ENCODE measurements at regions not wholly inside any gene's neighbourhood (a gene's known extent, or its start where the extent isn't known, plus 50 kb on each side); places are given as distances from the start of the nearest gene placed in this dataset.

DNA sequence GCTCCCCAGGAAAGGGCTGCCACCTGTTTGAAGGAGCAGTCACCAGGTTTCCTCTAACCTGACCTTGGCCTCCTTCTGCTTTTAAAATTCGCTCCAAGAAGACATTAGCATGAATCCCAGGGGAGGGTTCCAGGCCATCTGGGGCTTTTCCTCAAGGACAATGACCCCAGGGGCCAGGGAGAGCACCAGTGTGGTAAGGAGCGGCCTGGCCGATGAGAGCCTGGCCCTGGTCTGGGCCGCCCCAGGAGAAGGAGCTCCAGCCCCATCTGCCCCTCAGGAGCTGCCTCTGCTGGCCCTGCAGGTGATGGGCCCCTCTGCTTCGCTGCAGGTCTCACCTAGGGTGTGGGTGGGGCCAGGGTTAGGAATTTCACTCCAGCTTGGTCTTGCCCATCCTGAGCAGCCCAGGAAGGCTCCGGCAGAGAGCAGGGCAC lies 209.2 kb upstream of the TNRC6C start:
- H3K27me3 Mint-ChIP-seq (ENCODE audit: unreplicated experiment): peaks cover 3% of the 10 kb centered on the region
- H3K27ac Mint-ChIP-seq (ENCODE audit: unreplicated experiment): no peak overlapping the region
- TF ChIP-seq, protein P1, sequence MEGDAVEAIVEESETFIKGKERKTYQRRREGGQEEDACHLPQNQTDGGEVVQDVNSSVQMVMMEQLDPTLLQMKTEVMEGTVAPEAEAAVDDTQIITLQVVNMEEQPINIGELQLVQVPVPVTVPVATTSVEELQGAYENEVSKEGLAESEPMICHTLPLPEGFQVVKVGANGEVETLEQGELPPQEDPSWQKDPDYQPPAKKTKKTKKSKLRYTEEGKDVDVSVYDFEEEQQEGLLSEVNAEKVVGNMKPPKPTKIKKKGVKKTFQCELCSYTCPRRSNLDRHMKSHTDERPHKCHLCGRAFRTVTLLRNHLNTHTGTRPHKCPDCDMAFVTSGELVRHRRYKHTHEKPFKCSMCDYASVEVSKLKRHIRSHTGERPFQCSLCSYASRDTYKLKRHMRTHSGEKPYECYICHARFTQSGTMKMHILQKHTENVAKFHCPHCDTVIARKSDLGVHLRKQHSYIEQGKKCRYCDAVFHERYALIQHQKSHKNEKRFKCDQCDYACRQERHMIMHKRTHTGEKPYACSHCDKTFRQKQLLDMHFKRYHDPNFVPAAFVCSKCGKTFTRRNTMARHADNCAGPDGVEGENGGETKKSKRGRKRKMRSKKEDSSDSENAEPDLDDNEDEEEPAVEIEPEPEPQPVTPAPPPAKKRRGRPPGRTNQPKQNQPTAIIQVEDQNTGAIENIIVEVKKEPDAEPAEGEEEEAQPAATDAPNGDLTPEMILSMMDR (IDR thresholded peaks at IDR 0.05; ENCODE audit: unreplicated experiment): no peak
- H3K36me3 Mint-ChIP-seq (ENCODE audit: low read depth, unreplicated experiment): no peaks in the 10 kb centered on the region
- H3K9me3 Mint-ChIP-seq (ENCODE audit: unreplicated experiment): no peaks in the 10 kb centered on the region
- H3K4me1 Mint-ChIP-seq (ENCODE audit: unreplicated experiment): no peaks in the 10 kb centered on the region
- H3K4me3 Mint-ChIP-seq (ENCODE audit: unreplicated experiment): no peak overlapping the region
- no peak for DNase-seq (ENCODE audit: low spot score)

- Mint-ChIP-seq H3K27me3 (ENCODE audit: unreplicated experiment) (peaks cover 2% of the 10 kb centered on the region), H3K9me3 (ENCODE audit: unreplicated experiment) (no peaks in the 10 kb centered on the region), H3K27ac (ENCODE audit: unreplicated experiment) (no peak overlapping the region), H3K4me1 (ENCODE audit: unreplicated experiment) (no peaks in the 10 kb centered on the region), H3K4me3 (ENCODE audit: unreplicated experiment) (no peak overlapping the region), H3K36me3 (ENCODE audit: low read depth, unreplicated experiment) (no peaks in the 10 kb centered on the region)
- TF ChIP-seq, protein P1 (IDR thresholded peaks at IDR 0.05; ENCODE audit: unreplicated experiment): no peak
- DNase-seq (ENCODE audit: low spot score): no peak
Measured at GRCh38 chr17:77749989-77750388, 208.5 kb upstream of the TNRC6C start.

- DNase-seq (ENCODE audit: low spot score): no peak
Measured at GRCh38 chr17:77750427-77751043, 208.0 kb upstream of the TNRC6C start.

DNA sequence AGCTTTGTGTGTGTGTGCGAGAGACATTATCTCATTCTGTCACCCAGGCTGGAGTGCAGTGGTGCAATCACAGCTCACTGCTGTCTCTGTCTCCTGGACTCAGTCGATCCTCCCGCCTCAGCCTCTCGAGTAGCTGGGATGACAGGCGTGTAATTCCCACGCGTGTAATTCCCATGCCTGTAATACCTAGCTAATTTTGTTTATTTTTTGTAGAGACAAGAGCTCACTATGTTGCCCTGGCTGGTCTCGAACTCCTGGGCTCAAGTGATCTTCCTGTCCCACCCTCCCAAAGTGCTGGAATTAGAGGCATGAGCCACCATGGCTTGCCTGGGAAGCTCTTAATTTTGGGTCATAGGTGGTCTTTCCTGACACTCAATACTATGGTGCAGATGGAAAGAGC lies 205.3 kb upstream of the TNRC6C start:
- TF ChIP-seq, protein P1 (IDR thresholded peaks at IDR 0.05; ENCODE audit: unreplicated experiment): no peak
- Mint-ChIP-seq H3K4me3 (ENCODE audit: unreplicated experiment) (no peak overlapping the region), H3K27me3 (ENCODE audit: unreplicated experiment) (peaks cover 1% of the 10 kb centered on the region), H3K36me3 (ENCODE audit: low read depth, unreplicated experiment) (no peaks in the 10 kb centered on the region), H3K27ac (ENCODE audit: unreplicated experiment) (no peak overlapping the region), H3K9me3 (ENCODE audit: unreplicated experiment) (no peaks in the 10 kb centered on the region), H3K4me1 (ENCODE audit: unreplicated experiment) (no peaks in the 10 kb centered on the region)
- no peak for DNase-seq (ENCODE audit: low spot score)

More at GRCh38 chr17:77750427-77751043, 208.0 kb upstream of the TNRC6C start:
- TF ChIP-seq, protein P1 (IDR thresholded peaks at IDR 0.05; ENCODE audit: unreplicated experiment): no peak
- H3K36me3 Mint-ChIP-seq (ENCODE audit: low read depth, unreplicated experiment): no peaks in the 10 kb centered on the region
- H3K9me3 Mint-ChIP-seq (ENCODE audit: unreplicated experiment): no peaks in the 10 kb centered on the region
- no peaks in the 10 kb centered on the region for H3K4me1 Mint-ChIP-seq (ENCODE audit: unreplicated experiment)
- H3K4me3 Mint-ChIP-seq (ENCODE audit: unreplicated experiment): no peak overlapping the region
- no peak overlapping the region for H3K27ac Mint-ChIP-seq (ENCODE audit: unreplicated experiment)
- H3K27me3 Mint-ChIP-seq (ENCODE audit: unreplicated experiment): peaks cover 1% of the 10 kb centered on the region

DNA sequence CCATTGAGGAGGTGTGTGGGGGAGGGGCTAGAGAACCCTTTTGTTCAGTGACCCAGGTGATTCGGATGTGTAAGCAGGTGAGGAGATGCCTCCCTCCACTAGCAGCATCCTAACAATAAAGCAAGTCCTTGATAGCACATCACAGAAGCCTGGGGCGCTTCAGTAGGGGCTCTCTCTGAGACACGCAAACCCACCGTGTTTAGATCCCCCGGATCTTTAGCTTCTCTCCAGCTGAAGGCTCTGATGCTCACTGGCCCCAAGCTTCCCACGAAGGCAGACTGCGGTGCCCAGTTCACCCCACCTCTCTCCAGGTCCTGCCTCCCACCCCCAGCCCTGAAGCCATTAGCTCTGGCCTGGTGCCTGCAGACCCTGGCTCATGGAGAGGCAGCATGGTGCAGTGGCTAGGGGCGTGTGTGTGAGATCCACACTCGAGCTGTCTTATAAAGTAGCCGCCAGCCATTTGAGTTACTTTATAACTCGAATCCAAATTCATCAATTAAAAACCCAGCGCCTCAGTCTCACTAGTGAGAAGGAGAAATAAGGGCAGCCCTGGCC lies 204.7 kb upstream of the TNRC6C start:
- Mint-ChIP-seq H3K4me1 (ENCODE audit: unreplicated experiment) (no peaks in the 10 kb centered on the region), H3K27me3 (ENCODE audit: unreplicated experiment) (peaks cover 4% of the 10 kb centered on the region), H3K9me3 (ENCODE audit: unreplicated experiment) (no peaks in the 10 kb centered on the region), H3K27ac (ENCODE audit: unreplicated experiment) (no peak overlapping the region), H3K4me3 (ENCODE audit: unreplicated experiment) (no peak overlapping the region), H3K36me3 (ENCODE audit: low read depth, unreplicated experiment) (no peaks in the 10 kb centered on the region)
- no peak for DNase-seq (ENCODE audit: low spot score)
- TF ChIP-seq, protein P1 (IDR thresholded peaks at IDR 0.05; ENCODE audit: unreplicated experiment): no peak
